Mesendoderm (in vitro differentiated cells): ENCODE measurements at regions not wholly inside any gene's neighbourhood (a gene's known extent, or its start where the extent isn't known, plus 50 kb on each side); places are given as distances from the start of the nearest gene placed in this dataset.

Source experiments
- DNase-seq: peaks from one replicate; pipeline ENCODE4 v3.0.0; 2013
- H2AK5ac ChIP-seq: 2 replicates; pipeline ENCODE4 v1.6.1; 2013; ENCODE audit warnings: low read length, inconsistent platforms
- H2BK120ac ChIP-seq: 2 replicates; pipeline ENCODE4 v1.6.1; 2013; ENCODE audit warnings: low read depth, mild to moderate bottlenecking, low read length, moderate library complexity, mixed read lengths
- H2BK15ac ChIP-seq: replicated peaks from 2 replicates; pipeline ENCODE4 v1.6.1; 2013; ENCODE audit warnings: low read depth, mild to moderate bottlenecking, moderate library complexity
- H2BK5ac ChIP-seq: 2 replicates; pipeline ENCODE4 v1.6.1; 2013; ENCODE audit warnings: low read length, inconsistent platforms
- H3K18ac ChIP-seq: 2 replicates; pipeline ENCODE4 v1.6.1; 2013; ENCODE audit warnings: mild to moderate bottlenecking, low read length, mixed read lengths
- H3K23ac ChIP-seq: one replicate; pipeline ENCODE4 v1.6.1; 2013; ENCODE audit warnings: low read length
- H3K27ac ChIP-seq: 2 replicates; pipeline ENCODE4 v1.5.1; 2013; ENCODE audit warnings: low read depth, mild to moderate bottlenecking, inconsistent platforms, low read length, moderate library complexity
- H3K27me3 ChIP-seq: 2 replicates; pipeline ENCODE4 v1.6.1; 2013; ENCODE audit warnings: low read length, control low read depth, mild to moderate bottlenecking, inconsistent platforms; ENCODE audit not compliant: insufficient read depth, poor library complexity
- H3K36me3 ChIP-seq: 2 replicates; pipeline ENCODE4 v1.6.1; 2013; ENCODE audit warnings: low read length, inconsistent platforms; ENCODE audit not compliant: control insufficient read depth, insufficient read depth
- H3K4ac ChIP-seq: one replicate; pipeline ENCODE4 v1.6.1; 2013; ENCODE audit warnings: low read depth, mild to moderate bottlenecking, low read length, moderate library complexity
- H3K4me1 ChIP-seq: 2 replicates; pipeline ENCODE4 v1.6.1; 2013; ENCODE audit warnings: low read depth, low read length, inconsistent platforms; ENCODE audit not compliant: control insufficient read depth
- H3K4me2 ChIP-seq: 2 replicates; pipeline ENCODE4 v1.6.1; 2013; ENCODE audit warnings: low read length
- H3K4me3 ChIP-seq: 2 replicates; pipeline ENCODE4 v1.5.1; 2013; ENCODE audit warnings: mild to moderate bottlenecking, low read length
- H3K56ac ChIP-seq: one replicate; pipeline ENCODE4 v1.6.1; 2013; ENCODE audit warnings: low read length
- H3K79me1 ChIP-seq: 2 replicates; pipeline ENCODE4 v1.6.1; 2013; ENCODE audit warnings: low read length, inconsistent platforms
- H3K79me2 ChIP-seq: 2 replicates; pipeline ENCODE4 v1.6.1; 2013; ENCODE audit warnings: mild to moderate bottlenecking, low read length; ENCODE audit not compliant: control insufficient read depth, insufficient read depth
- H3K9ac ChIP-seq: 2 replicates; pipeline ENCODE4 v1.6.1; 2013; ENCODE audit warnings: low read length, inconsistent platforms
- H4K5ac ChIP-seq: one replicate; pipeline ENCODE4 v1.6.1; 2013; ENCODE audit warnings: low read length
- H4K8ac ChIP-seq: one replicate; pipeline ENCODE4 v1.6.1; 2013; ENCODE audit warnings: low read depth, mild to moderate bottlenecking, control low read depth, low read length, moderate library complexity
- WGBS: extraction: QIAGEN DNeasy Blood & Tissue Kit; methylation state at CpG from one replicate; pipeline ENCODE4 v1.1.7; 2013; ENCODE audit warnings: low lambda C conversion rate, missing lambda C conversion rate; ENCODE audit not compliant: insufficient coverage; ENCODE audit errors: extremely low coverage; 5-methylcytosine and 5-hydroxymethylcytosine counted together

GRCh38 chr14:86221000-86221399 is 691.1 kb downstream of the FLRT2 start:
- peaks cover 3% of the 10 kb centered on the region for H3K4me1 ChIP-seq
- no peak overlapping the region for H3K4ac ChIP-seq
- no peak overlapping the region for H2BK5ac ChIP-seq
- H3K4me3 ChIP-seq = no peak overlapping the region
- no peak overlapping the region for H2AK5ac ChIP-seq
- DNase-seq = peak; percentile 96
- H3K23ac ChIP-seq = no peak overlapping the region
- no peak overlapping the region for H2BK15ac ChIP-seq
- no peak overlapping the region for H4K5ac ChIP-seq
- H3K79me2 ChIP-seq = no peaks in the 10 kb centered on the region
- H3K27ac ChIP-seq = no peak overlapping the region
- no CpG with 5 or more reads among the region's 3 CpGs for WGBS
- no peak overlapping the region for H2BK120ac ChIP-seq
- no peak overlapping the region for H3K18ac ChIP-seq
- no peaks in the 10 kb centered on the region for H3K79me1 ChIP-seq
- H3K4me2 ChIP-seq = no peak overlapping the region
- peak overlapping the region; percentile 19 for H3K56ac ChIP-seq
- H4K8ac ChIP-seq = no peak overlapping the region
- no peaks in the 10 kb centered on the region for H3K27me3 ChIP-seq
- H3K36me3 ChIP-seq = no peaks in the 10 kb centered on the region
- no peak overlapping the region for H3K9ac ChIP-seq

GRCh38 chr14:86217523-86217922 is 687.6 kb downstream of the FLRT2 start:
- peak; percentile 19 for DNase-seq
- H3K27me3 ChIP-seq = no peaks in the 10 kb centered on the region
- H3K27ac ChIP-seq = no peak overlapping the region
- H2AK5ac ChIP-seq = no peak overlapping the region
- no peak overlapping the region for H2BK15ac ChIP-seq
- no peaks in the 10 kb centered on the region for H3K79me2 ChIP-seq
- H4K5ac ChIP-seq = no peak overlapping the region
- H2BK120ac ChIP-seq = no peak overlapping the region
- no peaks in the 10 kb centered on the region for H3K79me1 ChIP-seq
- H3K4me3 ChIP-seq = no peak overlapping the region
- no peak overlapping the region for H3K23ac ChIP-seq
- H3K9ac ChIP-seq = no peak overlapping the region
- no peak overlapping the region for H3K18ac ChIP-seq
- H3K4me2 ChIP-seq = no peak overlapping the region
- H3K36me3 ChIP-seq = no peaks in the 10 kb centered on the region
- no peak overlapping the region for H3K56ac ChIP-seq
- no peak overlapping the region for H3K4ac ChIP-seq
- no CpG with 5 or more reads among the region's 14 CpGs for WGBS
- no peak overlapping the region for H2BK5ac ChIP-seq
- peaks cover 3% of the 10 kb centered on the region for H3K4me1 ChIP-seq
- H4K8ac ChIP-seq = no peak overlapping the region

- H2AK5ac ChIP-seq = no peak overlapping the region
- no CpG with 5 or more reads among the region's 1 CpG for WGBS
- H4K5ac ChIP-seq = no peak overlapping the region
- no peak overlapping the region for H2BK15ac ChIP-seq
- no peaks in the 10 kb centered on the region for H3K36me3 ChIP-seq
- no peak overlapping the region for H3K23ac ChIP-seq
- H3K27ac ChIP-seq = no peak overlapping the region
- no peak overlapping the region for H3K4ac ChIP-seq
- no peaks in the 10 kb centered on the region for H3K27me3 ChIP-seq
- H3K4me1 ChIP-seq = no peaks in the 10 kb centered on the region
- H3K79me1 ChIP-seq = no peaks in the 10 kb centered on the region
- no peak overlapping the region for H3K9ac ChIP-seq
- H3K79me2 ChIP-seq = no peaks in the 10 kb centered on the region
- no peak overlapping the region for H3K18ac ChIP-seq
- H4K8ac ChIP-seq = no peak overlapping the region
- no peak overlapping the region for H3K4me3 ChIP-seq
- no peak overlapping the region for H3K4me2 ChIP-seq
- no peak overlapping the region for H3K56ac ChIP-seq
- H2BK5ac ChIP-seq = no peak overlapping the region
- no peak overlapping the region for H2BK120ac ChIP-seq
- DNase-seq = no peak
Measured at GRCh38 chr14:86203843-86204242, 673.9 kb downstream of the FLRT2 start.

GRCh38 chr14:86196471-86196870 is 666.5 kb downstream of the FLRT2 start:
- Histone ChIP-seq H2AK5ac (no peak overlapping the region), H2BK120ac (no peak overlapping the region), H3K79me2 (no peaks in the 10 kb centered on the region), H3K79me1 (no peaks in the 10 kb centered on the region), H3K27me3 (no peaks in the 10 kb centered on the region), H3K23ac (no peak overlapping the region), H4K8ac (no peak overlapping the region), H3K4ac (no peak overlapping the region), H3K36me3 (no peaks in the 10 kb centered on the region), H2BK5ac (no peak overlapping the region), H3K9ac (no peak overlapping the region), H3K18ac (no peak overlapping the region), H3K4me2 (no peak overlapping the region), H3K56ac (no peak overlapping the region), H4K5ac (no peak overlapping the region), H3K4me3 (no peak overlapping the region), H3K27ac (no peak overlapping the region), H2BK15ac (no peak overlapping the region), H3K4me1 (no peaks in the 10 kb centered on the region)
- WGBS = no CpG with 5 or more reads among the region's 4 CpGs
- no peak for DNase-seq

- no peak overlapping the region for H2BK15ac ChIP-seq
- H3K79me1 ChIP-seq = no peaks in the 10 kb centered on the region
- H3K4me2 ChIP-seq = no peak overlapping the region
- WGBS = no CpG with 5 or more reads among the region's 3 CpGs
- no peak overlapping the region for H2BK5ac ChIP-seq
- H4K8ac ChIP-seq = no peak overlapping the region
- H3K27me3 ChIP-seq = no peaks in the 10 kb centered on the region
- H3K4me1 ChIP-seq = no peaks in the 10 kb centered on the region
- no peak overlapping the region for H3K9ac ChIP-seq
- H3K79me2 ChIP-seq = no peaks in the 10 kb centered on the region
- H3K4ac ChIP-seq = no peak overlapping the region
- no peak overlapping the region for H3K27ac ChIP-seq
- H3K36me3 ChIP-seq = no peaks in the 10 kb centered on the region
- no peak overlapping the region for H3K18ac ChIP-seq
- H3K4me3 ChIP-seq = no peak overlapping the region
- H3K56ac ChIP-seq = no peak overlapping the region
- no peak overlapping the region for H2BK120ac ChIP-seq
- no peak for DNase-seq
- H4K5ac ChIP-seq = no peak overlapping the region
- H3K23ac ChIP-seq = no peak overlapping the region
- H2AK5ac ChIP-seq = no peak overlapping the region
Measured at GRCh38 chr14:86193756-86194155, 663.8 kb downstream of the FLRT2 start.

GRCh38 chr14:86179980-86180379 is 650.0 kb downstream of the FLRT2 start:
- Histone ChIP-seq H3K56ac (no peak overlapping the region), H2BK15ac (no peak overlapping the region), H3K4me3 (no peak overlapping the region), H3K27ac (no peak overlapping the region), H3K27me3 (no peaks in the 10 kb centered on the region), H2BK120ac (no peak overlapping the region), H3K79me2 (no peaks in the 10 kb centered on the region), H3K4me2 (no peak overlapping the region), H3K4me1 (no peaks in the 10 kb centered on the region), H3K23ac (no peak overlapping the region), H2BK5ac (no peak overlapping the region), H4K5ac (no peak overlapping the region), H4K8ac (no peak overlapping the region), H3K4ac (no peak overlapping the region), H3K79me1 (no peaks in the 10 kb centered on the region), H3K9ac (no peak overlapping the region), H2AK5ac (no peak overlapping the region), H3K18ac (no peak overlapping the region), H3K36me3 (no peaks in the 10 kb centered on the region)
- DNase-seq = no peak
- WGBS = no CpG with 5 or more reads among the region's 6 CpGs
